SK-N-MC (cell line): ENCODE measurements at regions not wholly inside any gene's neighbourhood (a gene's known extent, or its start where the extent isn't known, plus 50 kb on each side); places are given as distances from the start of the nearest gene placed in this dataset.

Experiments
- EZH2 ChIP-seq: fragments of 200-600 bp; sonication (generic); IDR thresholded peaks from one replicate; pipeline ENCODE4 v1.6.1; 2017; ENCODE audit warnings: antibody characterized with exemption
- POLR2AphosphoS5 ChIP-seq: IDR thresholded peaks from 2 replicates; pipeline ENCODE4 v1.6.1; 2012; ENCODE audit warnings: mild to moderate bottlenecking, low read depth, low read length, borderline replicate concordance

GRCh38 chr3:80097674-80098073 is 329.9 kb upstream of the ROBO1 start:
- TF ChIP-seq POLR2AphosphoS5 = no peak
- TF ChIP-seq EZH2 = no peak
